Breast epithelium (tissue), 4 donors: ENCODE measurements at regions not wholly inside any gene's neighbourhood (a gene's known extent, or its start where the extent isn't known, plus 50 kb on each side); places are given as distances from the start of the nearest gene placed in this dataset.

Experiments
- DNase-seq, 2 donors: peaks; one replicate each; pipeline ENCODE4 v3.0.0-alpha.2; 2019; ENCODE audit warnings: low spot score in 2 of 2
- H3K27ac ChIP-seq, 2 donors: fragments of 200-600 bp; sonication (generic) in 1 of 2; one replicate each; pipeline ENCODE4 v1.5.1; 2016 to 2019; ENCODE audit warnings: mild to moderate bottlenecking in 1 of 2
- H3K27me3 ChIP-seq, 2 donors: fragments of 200-600 bp; sonication (generic) in 1 of 2; one replicate each; pipeline versions ENCODE4 v1.5.1 to v1.6.0; 2017 to 2019; ENCODE audit warnings: control low read depth in 1 of 2, mild to moderate bottlenecking in 1 of 2
- H3K36me3 ChIP-seq: fragments of 200-600 bp; one replicate; pipeline ENCODE4 v1.5.1; 2019
- H3K4me1 ChIP-seq, 2 donors: fragments of 200-600 bp; sonication (generic); one replicate each; pipeline ENCODE4 v1.5.1; 2016 to 2019; ENCODE audit warnings: control low read depth in 1 of 2
- H3K4me3 ChIP-seq, 3 donors: fragments of 200-600 bp; sonication (generic); 1 replicate in 2 of 3; 2 replicates in 1 of 3; pipeline ENCODE4 v1.5.1; 2016 to 2019; ENCODE audit warnings: mild to moderate bottlenecking in 3 of 3, moderate library complexity in 2 of 3
- H3K9me3 ChIP-seq, 2 donors: fragments of 200-600 bp; sonication (generic) in 1 of 2; one replicate each; pipeline ENCODE4 v1.5.1; 2016 to 2019; ENCODE audit warnings: control low read depth in 1 of 2
- CTCF ChIP-seq, 3 donors: fragments of 450-650 bp; IDR thresholded peaks; one replicate each; pipeline ENCODE4 v1.5.1; 2016 to 2017; ENCODE audit warnings: antibody characterized with exemption in 3 of 3, mild to moderate bottlenecking in 3 of 3, moderate library complexity in 3 of 3
- POLR2A ChIP-seq: fragments of 450-650 bp; IDR thresholded peaks from one replicate; pipeline ENCODE4 v1.6.1; 2016; ENCODE audit warnings: antibody characterized with exemption, mild to moderate bottlenecking, moderate library complexity
- POLR2AphosphoS5 ChIP-seq, 3 donors: sonication (generic); formaldehyde crosslinking; IDR thresholded peaks; one replicate each; pipeline ENCODE4 v1.6.1; 2017; ENCODE audit warnings: antibody characterized with exemption in 3 of 3
- intact Hi-C: fragments of 100-400 bp; cut with DNase I; formaldehyde crosslinking; loops from one replicate; pipeline ENCODE4 v1.15.1; 2023; ENCODE audit warnings: low total_unique reads

GRCh38 chr4:159017323-159018026 lies 85.4 kb upstream of the RAPGEF2 start:
- intact Hi-C loops: no loop called here
- no peak overlapping the region for H3K4me3 ChIP-seq
- H3K36me3 ChIP-seq: no peaks in the 10 kb centered on the region
- no peak for DNase-seq
- H3K27ac ChIP-seq: no peak overlapping the region
- no peaks in the 10 kb centered on the region for H3K9me3 ChIP-seq
- TF ChIP-seq POLR2AphosphoS5 (IDR thresholded peaks at IDR 0.05) (no peak), CTCF (IDR thresholded peaks at IDR 0.05) (no peak), POLR2A (no peak)
- no peaks in the 10 kb centered on the region for H3K27me3 ChIP-seq
- H3K4me1 ChIP-seq: no peaks in the 10 kb centered on the region

- Histone ChIP-seq H3K4me1 (no peaks in the 10 kb centered on the region), H3K36me3 (no peaks in the 10 kb centered on the region), H3K9me3 (no peaks in the 10 kb centered on the region), H3K27ac (no peak overlapping the region), H3K4me3 (no peak overlapping the region), H3K27me3 (no peaks in the 10 kb centered on the region)
- TF ChIP-seq CTCF (IDR thresholded peaks at IDR 0.05): no peak
- TF ChIP-seq POLR2AphosphoS5 (IDR thresholded peaks at IDR 0.05): no peak
- TF ChIP-seq POLR2A: no peak
- no peak for DNase-seq
- intact Hi-C loops: no loop called here
These were observed 84.7 kb upstream of the RAPGEF2 start for GRCh38 chr4:159018062-159018629.

- TF ChIP-seq POLR2A (no peak), POLR2AphosphoS5 (IDR thresholded peaks at IDR 0.05) (no peak), CTCF (IDR thresholded peaks at IDR 0.05) (no peak)
- H3K27ac ChIP-seq: no peak overlapping the region
- H3K36me3 ChIP-seq: no peaks in the 10 kb centered on the region
- intact Hi-C loops: no loop called here
- DNase-seq: no peak
- H3K27me3 ChIP-seq: no peaks in the 10 kb centered on the region
- no peak overlapping the region for H3K4me3 ChIP-seq
- H3K9me3 ChIP-seq: no peaks in the 10 kb centered on the region
- no peaks in the 10 kb centered on the region for H3K4me1 ChIP-seq
These were observed 83.5 kb upstream of the RAPGEF2 start for GRCh38 chr4:159019356-159019755.

GRCh38 chr4:159021597-159022385 lies 81.1 kb upstream of the RAPGEF2 start:
- TF ChIP-seq POLR2A: no peak
- TF ChIP-seq CTCF (IDR thresholded peaks at IDR 0.05): no peak
- TF ChIP-seq POLR2AphosphoS5 (IDR thresholded peaks at IDR 0.05): no peak
- Histone ChIP-seq H3K9me3 (no peaks in the 10 kb centered on the region), H3K36me3 (no peaks in the 10 kb centered on the region), H3K27ac (no peak overlapping the region), H3K4me3 (no peak overlapping the region), H3K4me1 (no peaks in the 10 kb centered on the region), H3K27me3 (no peaks in the 10 kb centered on the region)
- intact Hi-C loops: no loop called here
- DNase-seq: no peak

- intact Hi-C loops: no loop called here
- H3K4me1 ChIP-seq: no peaks in the 10 kb centered on the region
- H3K27me3 ChIP-seq: no peaks in the 10 kb centered on the region
- H3K9me3 ChIP-seq: no peaks in the 10 kb centered on the region
- H3K27ac ChIP-seq: no peak overlapping the region
- DNase-seq: no peak
- no peaks in the 10 kb centered on the region for H3K36me3 ChIP-seq
- no peak for TF ChIP-seq POLR2AphosphoS5 (IDR thresholded peaks at IDR 0.05)
- TF ChIP-seq POLR2A: no peak
- TF ChIP-seq CTCF (IDR thresholded peaks at IDR 0.05): no peak
- H3K4me3 ChIP-seq: no peak overlapping the region
These were observed 79.1 kb upstream of the RAPGEF2 start for GRCh38 chr4:159023741-159024140.
